ENCODE measurements at regions not wholly inside any gene's neighbourhood (a gene's known extent, or its start where the extent isn't known, plus 50 kb on each side); places are given as distances from the start of the nearest gene placed in this dataset.
"Not testable (repeated sequence)": the region's sequence is repeated elsewhere in the genome, so short reads cannot be mapped to it uniquely, and the experiment has no call there.

DNA sequence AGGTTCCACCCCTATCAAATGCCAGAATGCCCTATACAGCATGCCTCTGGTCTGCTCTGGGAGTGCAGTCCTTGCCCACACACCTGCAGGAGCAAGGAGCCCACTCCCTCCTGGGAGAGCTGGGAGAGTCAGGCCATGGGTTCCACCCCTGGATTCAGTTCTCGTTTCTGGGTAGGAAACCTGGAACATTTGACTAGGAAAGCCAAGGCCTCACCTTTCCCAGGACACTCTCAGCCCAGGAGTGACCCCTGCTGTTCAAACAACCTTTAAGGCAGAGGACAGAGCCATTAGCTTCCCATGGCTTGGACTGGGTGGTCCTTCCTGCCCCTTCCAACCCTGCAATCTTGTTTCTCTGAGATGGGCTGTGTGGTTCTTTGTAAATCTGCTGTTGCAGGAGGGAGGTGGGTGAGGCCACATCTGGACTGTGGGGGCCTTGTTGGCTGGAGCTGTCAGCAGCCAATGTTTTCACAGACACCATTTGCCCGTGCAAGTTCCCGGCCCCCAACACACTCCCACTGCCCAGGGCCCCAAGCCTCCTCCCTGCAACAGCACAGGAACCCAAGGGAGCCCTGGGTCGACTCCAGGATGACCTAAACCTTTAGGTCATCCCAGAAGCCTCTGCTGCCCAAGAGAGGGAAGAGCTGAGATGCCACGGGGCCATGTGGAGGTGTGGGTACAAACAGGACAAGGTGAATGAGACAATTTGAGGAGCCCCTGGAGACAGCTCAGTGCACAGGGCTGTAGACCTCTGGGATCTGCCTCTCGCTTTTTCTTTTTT lies 104.4 kb downstream of the PJA1 start:
- no peak for FAIRE-seq

DNA sequence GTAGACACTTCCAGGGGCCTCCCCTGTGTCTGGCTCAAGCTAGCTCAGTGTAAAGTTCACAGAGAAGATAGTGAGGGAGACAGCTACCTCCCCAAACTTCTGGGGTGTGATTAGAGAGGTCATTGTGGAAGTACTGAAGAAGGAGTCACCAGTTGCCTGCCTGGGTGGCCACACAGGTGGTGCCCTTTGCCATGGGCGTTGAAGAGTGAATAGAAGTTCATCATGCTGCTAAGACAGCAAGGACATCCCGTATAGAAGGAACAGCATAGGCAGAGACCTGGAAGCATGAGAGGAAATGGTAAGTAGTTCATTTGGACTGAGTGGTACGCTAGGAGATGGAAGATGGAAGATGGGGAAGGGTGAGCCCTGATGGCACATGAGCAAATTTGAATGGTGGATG lies 110.1 kb downstream of the PJA1 start:
- no peak for FAIRE-seq

- FAIRE-seq: not testable (repeated sequence)
Measured at GRCh38 chrX:69054497-69054896, 110.8 kb downstream of the PJA1 start.

DNA sequence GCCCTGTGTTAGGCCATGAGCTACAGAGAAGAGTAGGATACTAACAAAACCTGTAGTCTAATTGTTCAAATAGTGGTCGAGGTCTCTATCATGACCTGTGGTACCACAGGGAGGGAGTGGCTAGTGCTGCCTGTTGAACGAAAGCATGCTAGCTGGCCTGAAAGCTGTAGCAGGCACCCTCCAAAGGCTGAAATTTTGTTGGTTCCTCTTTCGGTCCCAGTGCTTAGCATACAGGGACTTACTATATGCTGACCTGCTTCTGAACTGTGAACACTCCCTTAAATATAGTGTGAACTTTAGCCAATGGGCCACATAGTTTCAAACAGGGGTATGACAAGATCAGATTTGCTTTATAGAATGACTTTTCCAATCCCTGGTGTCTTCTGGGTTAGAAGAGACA lies 113.4 kb downstream of the PJA1 start:
- FAIRE-seq: no peak

GRCh38 chrX:69050051-69050765 lies 115.0 kb downstream of the PJA1 start:
- no peak for FAIRE-seq

DNA sequence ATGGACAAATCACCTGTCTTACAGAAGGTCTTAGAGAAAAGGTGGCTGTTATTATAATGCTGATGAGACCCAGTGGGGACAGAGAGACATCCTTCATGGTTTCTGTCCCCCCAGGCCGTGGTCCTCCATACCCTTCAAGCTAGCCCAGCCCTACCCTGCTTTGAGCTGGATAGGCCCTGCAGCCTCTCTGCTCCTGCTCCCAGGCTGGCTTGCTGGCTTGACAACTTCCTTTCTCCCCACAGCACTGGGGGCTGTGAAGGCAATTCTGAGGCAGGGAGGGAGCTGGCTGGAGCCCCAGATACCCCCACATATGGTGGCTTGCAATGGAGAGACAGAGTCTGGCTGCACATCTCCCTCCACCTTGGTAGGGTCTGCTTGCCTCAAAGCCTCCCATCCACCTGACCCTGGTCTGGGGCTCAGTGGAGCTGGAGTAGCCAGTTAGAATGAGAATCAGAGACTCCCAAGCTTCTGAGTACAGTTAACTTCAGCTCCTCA lies 118.2 kb downstream of the PJA1 start:
- no peak for FAIRE-seq

- no peak for FAIRE-seq
Measured at GRCh38 chrX:69045616-69046345, 119.5 kb downstream of the PJA1 start.

DNA sequence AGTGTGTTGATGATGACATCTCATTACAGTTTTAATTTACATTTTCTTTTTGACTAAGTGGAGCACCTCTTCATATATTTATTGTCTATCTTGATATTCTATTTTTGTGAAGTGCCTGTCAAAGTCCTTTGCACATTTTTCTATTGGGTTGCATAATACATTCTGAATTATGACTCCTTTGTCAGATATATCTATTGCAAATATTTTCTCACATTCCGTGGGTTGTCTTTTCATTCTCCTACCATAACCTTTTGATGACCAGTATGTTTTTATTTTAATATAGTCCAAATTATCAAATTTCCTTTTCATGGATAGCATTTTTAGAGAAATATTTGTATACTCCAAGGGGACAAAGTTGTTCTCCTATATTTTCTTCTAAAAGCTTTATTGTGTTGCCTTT lies 126.4 kb downstream of the PJA1 start:
- peak; percentile 65 for FAIRE-seq

DNA sequence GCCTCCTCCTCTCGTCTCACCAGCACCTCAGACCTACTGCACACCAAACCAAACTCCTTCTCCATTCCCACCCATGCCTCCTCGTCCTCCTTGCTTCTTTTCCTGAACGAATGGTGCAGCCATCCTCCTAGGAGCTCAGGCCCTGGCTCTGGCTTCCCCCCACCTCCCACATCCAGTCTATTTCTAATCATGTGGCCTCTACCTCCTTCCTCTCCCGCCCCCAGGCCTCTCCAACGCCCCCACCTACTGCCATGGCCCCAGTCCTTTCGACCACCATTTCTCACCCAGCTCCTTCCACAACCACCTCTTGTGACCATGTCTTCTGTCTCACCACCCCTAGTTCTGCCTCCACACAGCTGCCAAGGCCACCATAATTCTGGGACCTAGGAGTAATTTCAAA lies 127.1 kb downstream of the PJA1 start:
- FAIRE-seq: no peak

GRCh38 chrX:69037786-69038185 lies 127.5 kb downstream of the PJA1 start:
- FAIRE-seq: no peak

- FAIRE-seq: no peak
Measured at GRCh38 chrX:69036674-69037573, 128.3 kb downstream of the PJA1 start.

- no peak for FAIRE-seq
Measured at GRCh38 chrX:69034451-69034850, 130.8 kb downstream of the PJA1 start.

- no peak for FAIRE-seq
Measured at GRCh38 chrX:69033936-69034335, 131.3 kb downstream of the PJA1 start.

DNA sequence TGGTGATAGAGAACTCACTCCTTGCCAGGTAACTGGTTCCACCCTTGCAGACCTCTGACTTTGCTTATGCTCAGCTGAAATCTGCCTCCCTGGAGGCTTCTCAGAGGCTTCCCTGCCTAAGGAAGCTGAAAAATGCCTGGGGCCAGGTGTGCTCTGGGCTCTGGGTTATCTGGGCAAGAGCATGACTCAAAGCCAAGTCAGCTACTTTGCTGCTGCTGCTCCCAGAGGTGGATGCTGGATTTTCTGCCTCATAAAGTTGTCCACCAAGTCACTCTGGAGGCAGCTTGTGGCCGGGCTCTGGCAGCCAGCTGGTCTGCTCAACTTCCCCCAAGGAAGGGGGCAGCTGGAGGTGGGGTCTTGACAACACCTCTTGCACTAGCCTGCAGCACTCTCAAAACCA lies 132.7 kb downstream of the PJA1 start:
- FAIRE-seq: no peak

DNA sequence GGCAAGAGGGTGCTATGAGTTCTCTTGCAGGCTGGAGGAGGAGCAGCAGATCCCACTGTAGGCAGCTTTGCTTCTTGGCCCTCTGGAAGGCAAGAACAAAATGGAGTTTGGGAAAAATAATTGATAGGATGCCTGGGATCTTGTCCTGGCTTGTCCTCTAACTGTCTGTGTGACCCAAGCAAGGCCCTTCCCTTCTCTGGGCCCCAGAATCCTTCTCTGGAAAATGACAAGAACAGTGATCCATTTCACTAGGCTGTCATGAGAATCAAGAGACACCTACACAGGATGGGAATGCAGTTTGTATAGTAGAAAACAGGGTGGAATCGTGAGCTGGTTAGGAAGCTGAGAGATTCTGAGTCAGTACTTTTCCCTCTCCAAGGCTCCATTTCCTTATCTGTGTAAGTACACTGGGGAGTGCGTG lies 133.3 kb downstream of the PJA1 start:
- no peak for FAIRE-seq

DNA sequence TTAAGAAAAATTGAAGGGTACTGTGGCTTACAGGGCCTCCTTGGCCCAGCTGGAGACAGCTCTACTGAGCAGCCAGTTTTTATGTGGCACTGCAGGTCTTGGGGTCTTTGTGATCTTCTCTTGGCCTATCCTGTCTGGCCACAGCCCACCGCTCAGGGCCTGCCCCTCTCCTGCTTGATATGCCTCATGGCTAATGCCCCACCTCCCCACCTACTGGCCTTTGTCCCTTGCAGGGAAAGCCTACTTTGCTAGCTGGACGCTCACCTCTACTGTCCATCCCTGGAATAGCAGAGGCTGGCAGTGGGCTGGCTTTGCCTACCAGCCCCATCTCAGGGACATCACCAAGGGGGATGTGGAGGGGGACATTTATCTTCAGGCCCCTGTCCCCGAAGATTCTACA lies 134.1 kb downstream of the PJA1 start:
- FAIRE-seq: no peak

- no peak for FAIRE-seq
Measured at GRCh38 chrX:69029771-69030170, 135.5 kb downstream of the PJA1 start.

DNA sequence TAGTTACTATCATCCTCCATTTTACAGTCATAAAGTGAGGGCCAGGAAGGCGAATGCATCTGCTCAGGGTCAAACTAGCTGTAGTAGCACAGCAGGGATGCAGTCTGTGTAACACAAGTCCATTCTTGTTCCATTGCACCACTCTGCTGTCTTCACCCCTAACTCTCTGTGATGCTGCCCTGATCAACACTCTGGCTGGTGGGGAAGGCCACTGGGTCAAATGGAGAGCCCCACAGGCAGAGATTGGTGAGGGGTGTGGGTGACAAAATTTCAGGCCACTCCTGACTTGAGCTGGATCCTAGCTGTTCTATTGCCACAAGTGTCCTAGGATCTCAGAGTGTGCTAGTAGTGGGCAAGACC lies 136.5 kb downstream of the PJA1 start:
- no peak for FAIRE-seq

GRCh38 chrX:69028006-69028760 lies 137.1 kb downstream of the PJA1 start:
- no peak for FAIRE-seq

GRCh38 chrX:69027181-69028005 lies 137.9 kb downstream of the PJA1 start:
- FAIRE-seq: no peak

DNA sequence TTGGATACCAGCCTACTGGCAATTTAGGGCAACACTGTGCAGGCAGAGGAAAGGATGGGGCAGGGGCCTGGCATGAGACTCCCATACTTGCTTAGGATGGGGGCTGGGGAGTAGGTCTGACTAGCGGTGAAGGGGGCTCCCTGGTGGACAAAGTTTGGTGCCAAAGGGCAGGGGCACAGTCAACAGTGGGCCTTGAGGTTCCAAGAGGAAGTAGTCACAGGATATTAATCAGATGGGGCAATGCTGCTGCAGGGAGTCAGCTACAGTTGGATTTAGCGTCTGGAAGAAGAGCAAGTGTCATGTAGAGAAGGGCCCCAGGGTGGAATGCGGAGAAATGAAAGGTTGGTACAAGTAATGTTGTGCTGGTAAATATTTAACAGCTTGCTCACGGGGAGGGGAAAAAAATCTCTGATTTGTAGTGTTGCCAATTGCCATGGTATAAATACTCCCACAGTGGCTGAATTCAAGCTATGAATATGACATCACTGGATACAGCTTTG lies 139.4 kb downstream of the PJA1 start:
- no peak for FAIRE-seq
